Omental fat pad (tissue), 3 donors: ENCODE measurements at regions not wholly inside any gene's neighbourhood (a gene's known extent, or its start where the extent isn't known, plus 50 kb on each side); places are given as distances from the start of the nearest gene placed in this dataset.

ENCODE experiments used
- ATAC-seq: fragments of 150-250 bp; one replicate; pipeline ENCODE4 v1.9.1; 2016; ENCODE audit warnings: mild to moderate bottlenecking, moderate library complexity; ENCODE audit not compliant: low FRiP score
- DNase-seq: peaks from one replicate; pipeline ENCODE4 v3.0.0-alpha.2; 2019; ENCODE audit warnings: low spot score
- CTCF ChIP-seq, 3 donors: fragments of 450-650 bp; IDR thresholded peaks; one replicate each; pipeline ENCODE4 v1.5.1; 2016 to 2017; ENCODE audit warnings: antibody characterized with exemption in 3 of 3, mild to moderate bottlenecking in 3 of 3, moderate library complexity in 2 of 3

GRCh38 chr16:55120826-55121225 is 190.2 kb downstream of the IRX5 start:
- DNase-seq (no peak), ATAC-seq (no peak)
- no peak for TF ChIP-seq CTCF (IDR thresholded peaks at IDR 0.05)

- DNase-seq (no peak), ATAC-seq (no peak)
- no peak for TF ChIP-seq CTCF (IDR thresholded peaks at IDR 0.05)
These were observed 193.0 kb downstream of the IRX5 start for GRCh38 chr16:55123652-55124051.

GRCh38 chr16:55125818-55126385 is 195.2 kb downstream of the IRX5 start:
- no peak for TF ChIP-seq CTCF (IDR thresholded peaks at IDR 0.05)
- no peak for DNase-seq
- ATAC-seq: no peak

GRCh38 chr16:55126456-55126855 is 195.8 kb downstream of the IRX5 start:
- ATAC-seq: no peak
- DNase-seq: no peak
- TF ChIP-seq CTCF (IDR thresholded peaks at IDR 0.05): no peak

GRCh38 chr16:55130456-55130855 is 193.5 kb upstream of the IRX6 start:
- no peak for TF ChIP-seq CTCF (IDR thresholded peaks at IDR 0.05)
- no peak for DNase-seq
- ATAC-seq: no peak

- no peak for ATAC-seq
- no peak for TF ChIP-seq CTCF (IDR thresholded peaks at IDR 0.05)
- no peak for DNase-seq
These were observed 193.1 kb upstream of the IRX6 start for GRCh38 chr16:55130911-55131310.

GRCh38 chr16:55133654-55134053 is 190.3 kb upstream of the IRX6 start:
- DNase-seq (no peak), ATAC-seq (no peak)
- no peak for TF ChIP-seq CTCF (IDR thresholded peaks at IDR 0.05)
